Keratinocyte (primary cell): ENCODE measurements at regions not wholly inside any gene's neighbourhood (a gene's known extent, or its start where the extent isn't known, plus 50 kb on each side); places are given as distances from the start of the nearest gene placed in this dataset.

Source experiments
- DNase-seq: peaks from one replicate; pipeline ENCODE4 v3.0.0-alpha.2; 2011; ENCODE audit warnings: low read depth, missing footprints, low spot score
- FAIRE-seq: peaks from 2 replicates; lab custom pipeline; 2011; peaks lifted over from hg19 to GRCh38; lab: Jason Lieb, UNC
- H2AFZ ChIP-seq: 2 replicates; pipeline ENCODE4 v1.6.0; 2012; ENCODE audit warnings: low read length, control low read depth, inconsistent platforms; ENCODE audit not compliant: control insufficient read depth
- H3K27ac ChIP-seq: 2 replicates; pipeline ENCODE4 v1.5.1; 2011; ENCODE audit warnings: low read length; ENCODE audit not compliant: control insufficient read depth, insufficient read depth
- H3K27me3 ChIP-seq: 3 replicates; pipeline ENCODE4 v1.6.0; 2011; ENCODE audit warnings: low read length; ENCODE audit not compliant: control insufficient read depth, insufficient read depth; ENCODE audit errors: extremely low read depth
- H3K36me3 ChIP-seq, 2 experiments: 2 replicates in 1 of 2; 3 replicates in 1 of 2; pipeline ENCODE4 v1.5.1; 2011; ENCODE audit warnings: low read length in 2 of 2, mild to moderate bottlenecking in 1 of 2; ENCODE audit not compliant: control insufficient read depth in 2 of 2, insufficient read depth in 2 of 2; ENCODE audit errors: extremely low read depth in 1 of 2
- H3K4me1 ChIP-seq: 3 replicates; pipeline ENCODE4 v1.5.1; 2011; ENCODE audit warnings: low read length; ENCODE audit not compliant: control insufficient read depth, insufficient read depth; ENCODE audit errors: extremely low read depth
- H3K4me2 ChIP-seq: 3 replicates; pipeline ENCODE4 v1.6.0; 2011; ENCODE audit warnings: low read depth, low read length; ENCODE audit not compliant: control insufficient read depth, insufficient read depth; ENCODE audit errors: extremely low read depth
- H3K4me3 ChIP-seq, 3 experiments: fragments of 200-600 bp in 1 of 3; sonication (generic) in 1 of 3; 2 replicates in 2 of 3; 3 replicates in 1 of 3; pipeline ENCODE4 v1.5.1; 2011 to 2016; ENCODE audit warnings: low read length in 3 of 3, mild to moderate bottlenecking in 3 of 3, control low read depth in 2 of 3, inconsistent platforms in 1 of 3, low read depth in 1 of 3, mixed read lengths in 1 of 3, mixed run types in 1 of 3, moderate library complexity in 1 of 3; ENCODE audit not compliant: control insufficient read depth in 2 of 3, insufficient read depth in 2 of 3; ENCODE audit errors: extremely low read depth in 1 of 3
- H3K79me2 ChIP-seq: 2 replicates; pipeline ENCODE4 v1.6.0; 2012; ENCODE audit warnings: low read length; ENCODE audit not compliant: control insufficient read depth, insufficient read depth
- H3K9ac ChIP-seq: 3 replicates; pipeline ENCODE4 v1.6.0; 2011; ENCODE audit warnings: low read length; ENCODE audit not compliant: control insufficient read depth, insufficient read depth; ENCODE audit errors: extremely low read depth
- H3K9me1 ChIP-seq: 3 replicates; pipeline ENCODE4 v1.6.0; 2011; ENCODE audit warnings: low read length; ENCODE audit not compliant: control insufficient read depth, insufficient read depth; ENCODE audit errors: extremely low read depth
- H3K9me3 ChIP-seq: 2 replicates; pipeline ENCODE4 v1.5.1; 2012; ENCODE audit warnings: low read depth, low read length; ENCODE audit not compliant: control insufficient read depth
- H4K20me1 ChIP-seq: 3 replicates; pipeline ENCODE4 v1.6.0; 2011; ENCODE audit warnings: low read length; ENCODE audit not compliant: control insufficient read depth, insufficient read depth; ENCODE audit errors: extremely low read depth
- CTCF ChIP-seq, 3 experiments: IDR thresholded peaks in 1 of 3; conservative IDR thresholded peaks in 1 of 3; optimal IDR thresholded peaks in 1 of 3; 2 replicates in 2 of 3; 3 replicates in 1 of 3; pipeline versions ENCODE3 to v1.5.1; 2011; ENCODE audit warnings: low read length in 3 of 3, mild to moderate bottlenecking in 3 of 3, moderate library complexity in 2 of 3, control low read depth in 1 of 3, inconsistent platforms in 1 of 3; ENCODE audit not compliant: insufficient read depth in 2 of 3; ENCODE audit errors: extremely low read depth in 1 of 3
- EZH2 ChIP-seq: IDR thresholded peaks from one replicate; pipeline ENCODE4 v1.6.1; 2012; ENCODE audit warnings: inconsistent platforms, mild to moderate bottlenecking, low read length, moderate library complexity
- dilution Hi-C: fragments of 300-500 bp; cut with MboI; formaldehyde crosslinking; loops from one replicate; pipeline ENCODE4 v1.7.0; 2020; ENCODE audit warnings: low sequenced_read_pairs; ENCODE audit not compliant: extremely low pct_ligation_motif_present

- TF ChIP-seq EZH2: no peak
- TF ChIP-seq CTCF (optimal IDR thresholded peaks at IDR 0.05 in 1 of 3, IDR thresholded peaks at IDR 0.05 in 1 of 3, conservative IDR thresholded peaks at IDR 0.05 in 1 of 3; ENCODE audit: extremely low read depth in 1 of 3, insufficient read depth in 2 of 3, low read length in 3 of 3): no peak
- Histone ChIP-seq H3K27me3 (no peaks in the 10 kb centered on the region), H3K4me2 (no peak overlapping the region), H3K4me1 (no peaks in the 10 kb centered on the region), H3K79me2 (no peaks in the 10 kb centered on the region), H2AFZ (no peak overlapping the region), H3K9me1 (no peaks in the 10 kb centered on the region), H3K36me3 (no peaks in the 10 kb centered on the region), H3K27ac (no peak overlapping the region), H3K9ac (no peak overlapping the region), H4K20me1 (no peaks in the 10 kb centered on the region), H3K4me3 (no peak overlapping the region), H3K9me3 (no peaks in the 10 kb centered on the region)
- dilution Hi-C loops: no loop called here
- DNase-seq (no peak), FAIRE-seq (no peak)
Observed at GRCh38 chr7:25427721-25428120, 199.4 kb upstream of the NPVF start.

- dilution Hi-C loops: no loop called here
Observed at GRCh38 chr7:25429731-25430130, 201.4 kb upstream of the NPVF start.

More at GRCh38 chr7:25429731-25430130, 201.4 kb upstream of the NPVF start:
- Histone ChIP-seq H3K4me2 (no peak overlapping the region), H3K79me2 (no peaks in the 10 kb centered on the region), H3K4me3 (no peak overlapping the region), H3K4me1 (no peaks in the 10 kb centered on the region), H2AFZ (no peak overlapping the region), H3K9ac (no peak overlapping the region), H3K9me1 (no peaks in the 10 kb centered on the region), H3K27ac (no peak overlapping the region), H3K36me3 (no peaks in the 10 kb centered on the region), H3K9me3 (no peaks in the 10 kb centered on the region), H3K27me3 (no peaks in the 10 kb centered on the region), H4K20me1 (no peaks in the 10 kb centered on the region)
- no peak for DNase-seq
- no peak for FAIRE-seq
- TF ChIP-seq CTCF (optimal IDR thresholded peaks at IDR 0.05 in 1 of 3, IDR thresholded peaks at IDR 0.05 in 1 of 3, conservative IDR thresholded peaks at IDR 0.05 in 1 of 3; ENCODE audit: extremely low read depth in 1 of 3, insufficient read depth in 2 of 3, low read length in 3 of 3): no peak
- no peak for TF ChIP-seq EZH2
